Activated CD4-positive, CD25-positive, alpha-beta regulatory T cell treated with anti-CD3 and anti-CD28 coated beads, Interleukin-2, amount 50 U/mL, for 16 hours (primary cell): ENCODE measurements at regions not wholly inside any gene's neighbourhood (a gene's known extent, or its start where the extent isn't known, plus 50 kb on each side); places are given as distances from the start of the nearest gene placed in this dataset.
"Not testable (repeated sequence)": the region's sequence is repeated elsewhere in the genome, so short reads cannot be mapped to it uniquely, and the experiment has no call there.

ENCODE experiments used
- DNase-seq: peaks from one replicate; pipeline ENCODE4 v3.0.0-alpha.2; 2020; ENCODE audit warnings: low read depth, low spot score

GRCh38 chrX:131595120-131595519, 51.2 kb downstream of the OR13H1 start:
- no peak for DNase-seq

- DNase-seq: no peak
Measured at GRCh38 chrX:131607792-131608369, 64.0 kb downstream of the OR13H1 start.

GRCh38 chrX:131609480-131609879, 65.6 kb downstream of the OR13H1 start:
- no peak for DNase-seq

- DNase-seq: no peak
Measured at GRCh38 chrX:131613260-131613659, 69.4 kb downstream of the OR13H1 start.

- no peak for DNase-seq
Measured at GRCh38 chrX:131614241-131614640, 70.4 kb downstream of the OR13H1 start.

GRCh38 chrX:131617182-131617581, 73.3 kb downstream of the OR13H1 start:
- no peak for DNase-seq

GRCh38 chrX:131621650-131622049, 77.8 kb downstream of the OR13H1 start:
- DNase-seq: no peak

GRCh38 chrX:131626681-131627296, 82.9 kb downstream of the OR13H1 start:
- DNase-seq: no peak

- no peak for DNase-seq
Measured at GRCh38 chrX:131630534-131630933, 86.7 kb downstream of the OR13H1 start.

- DNase-seq: peak; percentile 2
Measured at GRCh38 chrX:131633285-131633917, 89.5 kb downstream of the OR13H1 start.

- DNase-seq: no peak
Measured at GRCh38 chrX:131634900-131635299, 91.0 kb downstream of the OR13H1 start.

GRCh38 chrX:131646106-131646505, 102.2 kb downstream of the OR13H1 start:
- DNase-seq: no peak

- no peak for DNase-seq
Measured at GRCh38 chrX:131649741-131650140, 105.9 kb downstream of the OR13H1 start.

GRCh38 chrX:131650637-131651410, 107.0 kb downstream of the OR13H1 start:
- no peak for DNase-seq

- DNase-seq: not testable (repeated sequence)
Measured at GRCh38 chrX:131663726-131664125, 119.9 kb downstream of the OR13H1 start.

GRCh38 chrX:131671735-131672134, 127.9 kb downstream of the OR13H1 start:
- no peak for DNase-seq

GRCh38 chrX:131675596-131676194, 131.8 kb downstream of the OR13H1 start:
- no peak for DNase-seq

- DNase-seq: no peak
Measured at GRCh38 chrX:131677655-131678628, 134.1 kb downstream of the OR13H1 start.

- DNase-seq: not testable (repeated sequence)
Measured at GRCh38 chrX:131682735-131683134, 138.9 kb downstream of the OR13H1 start.

- DNase-seq: no peak
Measured at GRCh38 chrX:131693359-131693758, 149.5 kb downstream of the OR13H1 start.

- not testable (repeated sequence) for DNase-seq
Measured at GRCh38 chrX:131696989-131697388, 153.1 kb downstream of the OR13H1 start.
